ENCODE measurements at regions not wholly inside any gene's neighbourhood (a gene's known extent, or its start where the extent isn't known, plus 50 kb on each side); places are given as distances from the start of the nearest gene placed in this dataset.

DNA sequence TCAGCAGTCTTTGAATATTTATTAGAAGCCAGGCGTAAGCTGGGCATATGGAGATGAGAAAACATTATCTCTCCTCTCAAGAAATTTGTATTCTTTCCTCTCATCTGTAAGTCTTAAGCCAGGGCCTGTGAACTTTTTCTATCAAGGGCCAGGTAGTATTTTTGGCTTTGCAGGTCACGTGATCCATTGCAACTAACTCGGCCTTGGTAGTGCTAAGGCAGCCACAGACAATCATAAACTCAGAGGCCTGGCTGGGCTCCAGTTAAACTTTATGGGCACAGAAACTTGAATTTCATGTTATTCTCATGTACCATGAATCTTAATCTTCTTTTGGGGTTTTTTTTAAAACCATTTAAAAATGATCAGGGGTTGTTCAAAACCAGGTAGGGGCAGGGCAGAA lies 117.4 kb upstream of the PELI2 start:
- Histone ChIP-seq H2BK120ac (ENCODE audit: low read depth, low read length) (no peak overlapping the region), H4K5ac (ENCODE audit: low read depth, low read length) (no peak overlapping the region), H3K36me3 (ENCODE audit: control insufficient read depth, insufficient read depth, low read length) (no peaks in the 10 kb centered on the region), H2BK15ac (ENCODE audit: low read depth, low read length) (no peak overlapping the region), H3K4me2 (ENCODE audit: low read depth, low read length) (no peak overlapping the region), H2BK5ac (ENCODE audit: low read depth, low read length, poor library complexity, severe bottlenecking) (no peak overlapping the region), H2AK5ac (ENCODE audit: low read depth, low read length) (no peak overlapping the region), H3K9me1 (ENCODE audit: insufficient read depth, low read length) (peaks cover 6% of the 10 kb centered on the region; the same call in 1 of the 2 replicates), H3K27me3 (ENCODE audit: control insufficient read depth, insufficient read depth, low read length) (no peaks in the 10 kb centered on the region), H3K14ac (replicated peaks; ENCODE audit: low read depth, low read length) (no peak overlapping the region), H3K79me1 (ENCODE audit: low read depth in 1 of 2, low read length in 2 of 2) (no peaks in the 10 kb centered on the region), H2AFZ (replicated peaks; ENCODE audit: low read length, poor library complexity) (no peak overlapping the region), H3K9me3 (ENCODE audit: control insufficient read depth, insufficient read depth, low read length) (no peaks in the 10 kb centered on the region), H4K8ac (ENCODE audit: low read depth in 2 of 2, low read length in 2 of 2) (no peak overlapping the region), H3K56ac (ENCODE audit: extremely low read depth, insufficient read depth, low read length) (no peak overlapping the region), H3K27ac (ENCODE audit: insufficient read depth, low read length) (no peak overlapping the region), H4K91ac (ENCODE audit: insufficient read depth, low read depth, low read length) (no peak overlapping the region), H3K4ac (ENCODE audit: low read depth, low read length) (no peak overlapping the region), H2AK9ac (replicated peaks; ENCODE audit: low read depth, low read length, poor library complexity) (no peak overlapping the region), H4K20me1 (ENCODE audit: insufficient read depth, low read length) (no peaks in the 10 kb centered on the region), H3K4me3 (ENCODE audit: insufficient read depth, low read depth, low read length) (no peak overlapping the region), H3K4me1 (ENCODE audit: control insufficient read depth, insufficient read depth, low read length) (peaks cover 6% of the 10 kb centered on the region), H3K18ac (ENCODE audit: low read depth, low read length) (no peak overlapping the region), H2BK20ac (ENCODE audit: low read depth, low read length) (no peak overlapping the region), H3K9ac (ENCODE audit: low read depth, low read length) (no peak overlapping the region), H3K23ac (ENCODE audit: low read depth, low read length) (no peak overlapping the region)
- POLR2A ChIA-PET (ENCODE audit: unreplicated experiment), result no interaction called here
- dilution Hi-C loops (cut with HindIII; ENCODE audit: low sequenced_read_pairs, unreplicated experiment) (no loop called here), in situ Hi-C loops (cut with MboI; ENCODE audit: low sequenced_read_pairs) (no loop called here), intact Hi-C loops (cut with micrococcal nuclease) (loop anchor here (10.0 kb wide), 1 partner anchor 266 kb away; no protein-coding TSS in a partner anchor)
- DNase-seq (no peak), ATAC-seq (ENCODE audit: low read depth) (no peak)
- TF ChIP-seq, protein P1, sequence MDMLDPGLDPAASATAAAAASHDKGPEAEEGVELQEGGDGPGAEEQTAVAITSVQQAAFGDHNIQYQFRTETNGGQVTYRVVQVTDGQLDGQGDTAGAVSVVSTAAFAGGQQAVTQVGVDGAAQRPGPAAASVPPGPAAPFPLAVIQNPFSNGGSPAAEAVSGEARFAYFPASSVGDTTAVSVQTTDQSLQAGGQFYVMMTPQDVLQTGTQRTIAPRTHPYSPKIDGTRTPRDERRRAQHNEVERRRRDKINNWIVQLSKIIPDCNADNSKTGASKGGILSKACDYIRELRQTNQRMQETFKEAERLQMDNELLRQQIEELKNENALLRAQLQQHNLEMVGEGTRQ (IDR thresholded peaks at IDR 0.05; ENCODE audit: low read depth, low read length), result no peak
- TF ChIP-seq CHD1 (IDR thresholded peaks at IDR 0.05; ENCODE audit: low read depth, low read length) (no peak), POLR2A (IDR thresholded peaks at IDR 0.05; ENCODE audit: low read depth, low read length) (no peak), MAFK (IDR thresholded peaks at IDR 0.05; ENCODE audit: low read depth, low read length) (no peak), MAZ (IDR thresholded peaks at IDR 0.05; ENCODE audit: borderline replicate concordance, low read depth, low read length) (no peak), RAD21 (IDR thresholded peaks at IDR 0.05; ENCODE audit: low read length) (no peak), NFE2L2 (IDR thresholded peaks at IDR 0.05; ENCODE audit: low read depth, low read length) (no peak), BHLHE40 (IDR thresholded peaks at IDR 0.05; ENCODE audit: low read depth, low read length) (no peak), MXI1 (IDR thresholded peaks at IDR 0.05; ENCODE audit: borderline replicate concordance, low read depth, low read length) (no peak), SMC3 (IDR thresholded peaks at IDR 0.05; ENCODE audit: low read depth, low read length) (no peak), RCOR1 (IDR thresholded peaks at IDR 0.05; ENCODE audit: insufficient replicate concordance, low read length) (no peak), CEBPB (IDR thresholded peaks at IDR 0.05; ENCODE audit: low read depth, low read length) (no peak), FOS (IDR thresholded peaks at IDR 0.05; ENCODE audit: low read depth, low read length) (no peak), RFX5 (IDR thresholded peaks at IDR 0.05; ENCODE audit: low read depth, low read length) (no peak)
- CTCF ChIA-PET, result no interaction called here
- no TSS peak for BruUV-seq (replicated peaks)
- WGBS, 2 experiments (ENCODE audit: extremely low coverage in 2 of 2, insufficient read length in 1 of 2), result no CpG with 5 or more reads among the region's 3 CpGs
